GM19328 (cell line): ENCODE measurements at regions not wholly inside any gene's neighbourhood (a gene's known extent, or its start where the extent isn't known, plus 50 kb on each side); places are given as distances from the start of the nearest gene placed in this dataset.

Experiments used
- ATAC-seq: cut with Tn5 transposase; IDR thresholded peaks from one replicate; pipeline ENCODE4 v1.9.1; 2021; ENCODE audit warnings: mild to moderate bottlenecking, moderate library complexity; ENCODE audit not compliant: unreplicated experiment

GRCh38 chr15:39227001-39227400 lies 353.9 kb upstream of the THBS1 start:
- no peak for ATAC-seq

- ATAC-seq: no peak
Measured at GRCh38 chr15:39228889-39229288, 352.0 kb upstream of the THBS1 start.

GRCh38 chr15:39230205-39230907 lies 350.5 kb upstream of the THBS1 start:
- ATAC-seq: no peak

- ATAC-seq: no peak
Measured at GRCh38 chr15:39230908-39231285, 350.0 kb upstream of the THBS1 start.

- no peak for ATAC-seq
Measured at GRCh38 chr15:39232512-39232911, 348.4 kb upstream of the THBS1 start.

GRCh38 chr15:39235084-39235795 lies 345.6 kb upstream of the THBS1 start:
- ATAC-seq: no peak

- ATAC-seq: no peak
Measured at GRCh38 chr15:39236375-39236774, 344.5 kb upstream of the THBS1 start.

GRCh38 chr15:39238443-39238842 lies 342.4 kb upstream of the THBS1 start:
- ATAC-seq: no peak

GRCh38 chr15:39239562-39239961 lies 341.3 kb upstream of the THBS1 start:
- ATAC-seq: no peak

GRCh38 chr15:39242345-39242744 lies 338.5 kb upstream of the THBS1 start:
- ATAC-seq: no peak

GRCh38 chr15:39243396-39243795 lies 337.5 kb upstream of the THBS1 start:
- no peak for ATAC-seq

- no peak for ATAC-seq
Measured at GRCh38 chr15:39244776-39245175, 336.1 kb upstream of the THBS1 start.

GRCh38 chr15:39246523-39246922 lies 334.4 kb upstream of the THBS1 start:
- no peak for ATAC-seq

- ATAC-seq: no peak
Measured at GRCh38 chr15:39247574-39247973, 333.3 kb upstream of the THBS1 start.

- no peak for ATAC-seq
Measured at GRCh38 chr15:39248204-39248603, 332.7 kb upstream of the THBS1 start.

- ATAC-seq: no peak
Measured at GRCh38 chr15:39250001-39250400, 330.9 kb upstream of the THBS1 start.

GRCh38 chr15:39250460-39251186 lies 330.3 kb upstream of the THBS1 start:
- ATAC-seq: no peak

- ATAC-seq: no peak
Measured at GRCh38 chr15:39251413-39252133, 329.3 kb upstream of the THBS1 start.

GRCh38 chr15:39252134-39252470 lies 328.8 kb upstream of the THBS1 start:
- no peak for ATAC-seq

- no peak for ATAC-seq
Measured at GRCh38 chr15:39253552-39253951, 327.3 kb upstream of the THBS1 start.

- ATAC-seq: no peak
Measured at GRCh38 chr15:39254181-39254580, 326.7 kb upstream of the THBS1 start.
